Left ventricle myocardium inferior (tissue), 1 donor: ENCODE measurements at regions not wholly inside any gene's neighbourhood (a gene's known extent, or its start where the extent isn't known, plus 50 kb on each side); places are given as distances from the start of the nearest gene placed in this dataset.

Source experiments
- DNase-seq: peaks from one replicate; pipeline ENCODE4 v3.0.0-alpha.2; 2020
- H3K27ac ChIP-seq: fragments of 200-600 bp; replicated peaks from 2 replicates; pipeline ENCODE4 v1.8.0; 2021
- H3K27me3 ChIP-seq: fragments of 200-600 bp; 2 replicates; pipeline ENCODE4 v1.8.0; 2021; ENCODE audit warnings: low read depth
- H3K36me3 ChIP-seq: fragments of 200-600 bp; 2 replicates; pipeline ENCODE4 v1.8.0; 2021
- H3K4me1 ChIP-seq: fragments of 200-600 bp; 2 replicates; pipeline ENCODE4 v1.8.0; 2021
- H3K4me3 ChIP-seq: fragments of 200-600 bp; 2 replicates; pipeline ENCODE4 v1.8.0; 2021; ENCODE audit warnings: mild to moderate bottlenecking, moderate library complexity
- H3K9me3 ChIP-seq: fragments of 200-600 bp; replicated peaks from 2 replicates; pipeline ENCODE4 v1.8.0; 2021
- intact Hi-C: fragments of 100-400 bp; cut with micrococcal nuclease; formaldehyde crosslinking; loops from one replicate; pipeline ENCODE4 v1.11.0; 2022
- TF ChIP-seq, protein P1 (sequence below): fragments of 200-600 bp; IDR thresholded peaks from 2 replicates; pipeline ENCODE4 v1.8.0; 2021; ENCODE audit warnings: antibody characterized with exemption, mild to moderate bottlenecking, borderline replicate concordance
- donor health status: DM: no; HTN: yes; CAD: no; lungs with severe emphysema.

DNA sequence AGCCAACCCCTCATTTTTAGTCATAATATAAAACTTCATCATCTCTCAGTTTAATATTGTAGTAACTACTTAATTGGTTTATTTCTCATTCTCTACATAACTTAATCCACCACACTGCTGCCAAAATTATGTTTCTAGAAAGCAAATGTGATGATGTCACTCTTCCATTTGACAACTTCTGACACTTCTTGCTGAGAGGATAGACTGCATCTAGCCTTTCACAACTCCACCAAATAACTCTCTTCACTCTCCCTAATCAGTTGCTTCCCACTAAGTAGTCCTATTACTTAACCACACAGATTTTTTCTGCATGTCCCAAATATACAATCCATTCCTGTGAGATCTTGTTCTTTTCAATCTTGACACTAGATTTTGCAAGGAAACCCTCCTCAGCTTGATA, 951.3 kb downstream of the EPHA7 start:
- no peak for DNase-seq
- no peaks in the 10 kb centered on the region for H3K4me1 ChIP-seq
- no peaks in the 10 kb centered on the region for H3K27me3 ChIP-seq
- intact Hi-C loops, result no loop called here
- H3K27ac ChIP-seq, result no peak overlapping the region
- H3K4me3 ChIP-seq, result no peak overlapping the region
- H3K36me3 ChIP-seq, result no peaks in the 10 kb centered on the region
- TF ChIP-seq, protein P1, sequence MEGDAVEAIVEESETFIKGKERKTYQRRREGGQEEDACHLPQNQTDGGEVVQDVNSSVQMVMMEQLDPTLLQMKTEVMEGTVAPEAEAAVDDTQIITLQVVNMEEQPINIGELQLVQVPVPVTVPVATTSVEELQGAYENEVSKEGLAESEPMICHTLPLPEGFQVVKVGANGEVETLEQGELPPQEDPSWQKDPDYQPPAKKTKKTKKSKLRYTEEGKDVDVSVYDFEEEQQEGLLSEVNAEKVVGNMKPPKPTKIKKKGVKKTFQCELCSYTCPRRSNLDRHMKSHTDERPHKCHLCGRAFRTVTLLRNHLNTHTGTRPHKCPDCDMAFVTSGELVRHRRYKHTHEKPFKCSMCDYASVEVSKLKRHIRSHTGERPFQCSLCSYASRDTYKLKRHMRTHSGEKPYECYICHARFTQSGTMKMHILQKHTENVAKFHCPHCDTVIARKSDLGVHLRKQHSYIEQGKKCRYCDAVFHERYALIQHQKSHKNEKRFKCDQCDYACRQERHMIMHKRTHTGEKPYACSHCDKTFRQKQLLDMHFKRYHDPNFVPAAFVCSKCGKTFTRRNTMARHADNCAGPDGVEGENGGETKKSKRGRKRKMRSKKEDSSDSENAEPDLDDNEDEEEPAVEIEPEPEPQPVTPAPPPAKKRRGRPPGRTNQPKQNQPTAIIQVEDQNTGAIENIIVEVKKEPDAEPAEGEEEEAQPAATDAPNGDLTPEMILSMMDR, result no peak
- H3K9me3 ChIP-seq, result peaks cover 26% of the 10 kb centered on the region

DNA sequence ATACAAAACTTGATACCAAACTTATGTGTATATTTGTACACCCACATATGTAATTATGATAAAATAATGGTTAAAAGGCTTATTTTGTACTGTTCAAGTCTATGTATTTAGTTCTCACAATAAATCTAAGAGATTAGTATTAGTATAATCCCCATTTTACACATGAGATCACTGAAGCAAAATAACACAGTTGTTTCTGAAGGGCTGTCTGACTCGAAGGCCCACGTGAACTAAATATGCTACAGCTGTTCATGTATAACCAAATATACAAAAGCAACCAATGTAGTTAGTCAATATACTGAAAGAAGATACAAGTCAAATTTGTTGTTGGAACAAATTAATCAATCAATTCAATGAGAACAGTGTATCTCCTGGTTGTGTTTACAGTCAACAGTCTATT, 959.2 kb downstream of the EPHA7 start:
- Histone ChIP-seq H3K4me3 (no peak overlapping the region), H3K36me3 (no peaks in the 10 kb centered on the region), H3K4me1 (no peaks in the 10 kb centered on the region), H3K27me3 (no peaks in the 10 kb centered on the region), H3K27ac (no peak overlapping the region), H3K9me3 (peaks cover 5% of the 10 kb centered on the region)
- intact Hi-C loops, result no loop called here
- no peak for DNase-seq
- TF ChIP-seq, protein P1, result no peak

DNA sequence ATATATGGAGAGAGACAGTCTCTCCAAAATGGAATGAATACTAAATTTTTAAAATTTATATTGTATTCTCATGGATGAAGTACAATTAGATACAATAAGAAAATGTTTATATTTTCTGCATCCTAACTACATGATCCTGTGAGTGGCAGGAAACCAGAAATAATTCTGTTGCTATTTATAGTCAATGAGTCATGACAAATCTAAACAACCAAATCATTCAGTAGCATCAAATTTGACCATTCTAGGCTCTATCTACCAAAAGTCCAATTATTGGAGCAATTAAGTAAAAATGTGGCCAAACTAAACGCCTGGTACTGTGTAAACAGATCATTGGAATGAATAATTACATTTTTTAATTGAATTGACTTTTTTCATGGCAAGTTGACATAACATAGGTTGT, 959.8 kb downstream of the EPHA7 start:
- TF ChIP-seq, protein P1, result no peak
- no peak for DNase-seq
- Histone ChIP-seq H3K27ac (no peak overlapping the region), H3K4me1 (no peaks in the 10 kb centered on the region), H3K27me3 (no peaks in the 10 kb centered on the region), H3K9me3 (peaks cover under 1% of the 10 kb centered on the region), H3K4me3 (no peak overlapping the region), H3K36me3 (no peaks in the 10 kb centered on the region)
- intact Hi-C loops, result no loop called here

DNA sequence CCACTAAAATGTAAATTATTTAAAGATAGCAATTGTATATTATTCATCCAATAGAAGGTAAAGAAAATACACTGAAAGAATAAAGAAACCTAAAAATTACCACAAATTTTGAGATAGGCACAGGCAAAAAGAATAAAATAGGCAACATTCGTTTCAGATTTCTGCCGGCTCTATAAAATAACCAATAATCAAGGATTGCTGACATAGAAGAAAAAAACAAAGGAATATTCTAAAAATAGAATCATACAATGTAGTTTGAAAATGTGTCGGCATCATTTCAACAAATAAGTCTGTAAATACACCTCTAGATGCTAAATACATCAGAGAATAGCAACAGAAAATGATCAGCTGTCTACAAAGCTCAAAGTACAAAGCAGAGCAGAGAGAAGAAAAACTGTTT, 973.3 kb downstream of the EPHA7 start:
- Histone ChIP-seq H3K4me3 (no peak overlapping the region), H3K4me1 (no peaks in the 10 kb centered on the region), H3K9me3 (peaks cover 6% of the 10 kb centered on the region), H3K27me3 (no peaks in the 10 kb centered on the region), H3K27ac (no peak overlapping the region), H3K36me3 (no peaks in the 10 kb centered on the region)
- intact Hi-C loops, result no loop called here
- TF ChIP-seq, protein P1, result no peak
- no peak for DNase-seq

DNA sequence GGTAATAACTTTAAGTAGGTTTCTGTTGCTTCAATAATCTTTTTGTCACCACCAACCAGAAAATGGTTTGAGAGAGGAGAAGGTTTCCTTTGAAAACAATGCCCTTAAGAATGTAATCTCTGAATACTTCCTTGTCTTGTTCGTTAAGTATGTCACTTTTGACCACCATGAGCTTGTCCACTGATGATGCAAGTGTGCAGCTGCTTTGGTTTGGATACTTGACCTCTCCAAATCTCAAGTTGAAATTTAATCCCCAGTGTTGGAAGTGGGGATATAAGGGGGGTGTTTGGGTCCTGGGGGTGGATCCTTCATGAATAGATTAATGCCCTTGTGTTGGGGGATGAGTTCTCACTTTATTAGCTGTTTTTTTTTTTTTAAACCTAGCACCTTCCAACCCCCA, 985.4 kb downstream of the EPHA7 start:
- no peak for DNase-seq
- Histone ChIP-seq H3K27me3 (no peaks in the 10 kb centered on the region), H3K9me3 (peaks cover 15% of the 10 kb centered on the region), H3K4me1 (no peaks in the 10 kb centered on the region), H3K36me3 (no peaks in the 10 kb centered on the region), H3K27ac (no peak overlapping the region), H3K4me3 (no peak overlapping the region)
- intact Hi-C loops, result no loop called here
- TF ChIP-seq, protein P1, result no peak

DNA sequence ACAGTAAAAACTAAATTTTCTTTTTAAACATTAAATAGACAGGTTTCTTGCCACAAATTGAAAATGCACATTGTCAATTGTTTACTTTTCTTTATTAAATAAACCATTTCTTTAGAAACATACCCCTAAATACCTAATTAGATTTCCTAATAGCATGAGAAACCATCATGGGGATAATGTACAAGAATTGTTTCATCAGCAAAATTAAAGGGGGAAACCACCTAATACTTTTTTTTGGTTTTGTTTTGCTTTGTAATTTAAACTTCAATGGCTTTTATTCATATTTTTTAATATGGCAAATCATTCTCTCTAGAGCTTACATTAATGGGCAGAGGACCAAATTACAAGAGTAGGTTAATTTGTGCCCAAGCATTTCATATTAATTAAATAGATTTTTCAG, 987.9 kb downstream of the EPHA7 start:
- no peaks in the 10 kb centered on the region for H3K36me3 ChIP-seq
- TF ChIP-seq, protein P1, result no peak
- no peaks in the 10 kb centered on the region for H3K4me1 ChIP-seq
- H3K9me3 ChIP-seq, result peaks cover 15% of the 10 kb centered on the region
- intact Hi-C loops, result no loop called here
- H3K27me3 ChIP-seq, result no peaks in the 10 kb centered on the region
- no peak overlapping the region for H3K4me3 ChIP-seq
- H3K27ac ChIP-seq, result no peak overlapping the region
- DNase-seq, result no peak
